ENCODE measurements at regions not wholly inside any gene's neighbourhood (a gene's known extent, or its start where the extent isn't known, plus 50 kb on each side); places are given as distances from the start of the nearest gene placed in this dataset.

- TF ChIP-seq CTCF (IDR thresholded peaks at IDR 0.05; ENCODE audit: control insufficient read depth, insufficient read depth, low read depth, low read length, missing control alignments) = no peak
- H3K4me3 ChIP-seq (ENCODE audit: control insufficient read depth, low read depth, low read length) = no peak overlapping the region
- DNase-seq (ENCODE audit: low read depth) = no peak
Observed at GRCh38 chr9:75467142-75467541, 378.8 kb downstream of the OSTF1 start.

GRCh38 chr9:75471549-75472114, 383.3 kb downstream of the OSTF1 start:
- H3K4me3 ChIP-seq (ENCODE audit: control insufficient read depth, low read depth, low read length) = no peak overlapping the region
- DNase-seq (ENCODE audit: low read depth) = no peak
- TF ChIP-seq CTCF (IDR thresholded peaks at IDR 0.05; ENCODE audit: control insufficient read depth, insufficient read depth, low read depth, low read length, missing control alignments) = no peak

- TF ChIP-seq CTCF (IDR thresholded peaks at IDR 0.05; ENCODE audit: control insufficient read depth, insufficient read depth, low read depth, low read length, missing control alignments) = no peak
- no peak for DNase-seq (ENCODE audit: low read depth)
- no peak overlapping the region for H3K4me3 ChIP-seq (ENCODE audit: control insufficient read depth, low read depth, low read length)
Observed at GRCh38 chr9:75482566-75482965, 394.3 kb downstream of the OSTF1 start.

GRCh38 chr9:75483636-75484035, 395.3 kb downstream of the OSTF1 start:
- no peak for DNase-seq (ENCODE audit: low read depth)
- H3K4me3 ChIP-seq (ENCODE audit: control insufficient read depth, low read depth, low read length) = no peak overlapping the region
- no peak for TF ChIP-seq CTCF (IDR thresholded peaks at IDR 0.05; ENCODE audit: control insufficient read depth, insufficient read depth, low read depth, low read length, missing control alignments)

GRCh38 chr9:75487856-75488718, 399.8 kb downstream of the OSTF1 start:
- no peak for TF ChIP-seq CTCF (IDR thresholded peaks at IDR 0.05; ENCODE audit: control insufficient read depth, insufficient read depth, low read depth, low read length, missing control alignments)
- no peak for DNase-seq (ENCODE audit: low read depth)
- H3K4me3 ChIP-seq (ENCODE audit: control insufficient read depth, low read depth, low read length) = no peak overlapping the region

- DNase-seq (ENCODE audit: low read depth) = no peak
- no peak for TF ChIP-seq CTCF (IDR thresholded peaks at IDR 0.05; ENCODE audit: control insufficient read depth, insufficient read depth, low read depth, low read length, missing control alignments)
- no peak overlapping the region for H3K4me3 ChIP-seq (ENCODE audit: control insufficient read depth, low read depth, low read length)
Observed at GRCh38 chr9:75488719-75489110, 400.4 kb downstream of the OSTF1 start.
